CD14-positive monocyte (primary cell): ENCODE measurements at regions not wholly inside any gene's neighbourhood (a gene's known extent, or its start where the extent isn't known, plus 50 kb on each side); places are given as distances from the start of the nearest gene placed in this dataset.

Source experiments
- DNase-seq, 3 donors: peaks; one replicate each; pipeline ENCODE4 v3.0.0-alpha.2; 2011 to 2022
- H2AFZ ChIP-seq: 2 replicates; pipeline ENCODE4 v1.6.0; 2012; ENCODE audit warnings: mild to moderate bottlenecking, low read depth, low read length, inconsistent platforms; ENCODE audit not compliant: insufficient read depth, poor library complexity, severe bottlenecking
- H3K27ac ChIP-seq, 2 donors: 1 replicate in 1 of 2; 2 replicates in 1 of 2; pipeline ENCODE4 v1.5.1; 2012 to 2013; ENCODE audit warnings: low read length in 2 of 2, control low read depth in 1 of 2, inconsistent platforms in 1 of 2, low read depth in 1 of 2, mild to moderate bottlenecking in 1 of 2
- H3K27me3 ChIP-seq, 2 donors: one replicate each; pipeline versions ENCODE4 v1.6.0 to v1.6.1; 2011 to 2013; ENCODE audit warnings: low read length in 2 of 2; ENCODE audit not compliant: control insufficient read depth in 2 of 2, insufficient read depth in 2 of 2
- H3K36me3 ChIP-seq, 2 donors: replicated peaks in 1 of 2; 1 replicate in 1 of 2; 2 replicates in 1 of 2; pipeline versions ENCODE4 v1.5.1 to v1.6.1; 2012 to 2013; ENCODE audit warnings: low read length in 2 of 2, control low read depth in 1 of 2, inconsistent platforms in 1 of 2, mild to moderate bottlenecking in 1 of 2; ENCODE audit not compliant: insufficient read depth in 2 of 2, control insufficient read depth in 1 of 2
- H3K4me1 ChIP-seq, 2 donors: 1 replicate in 1 of 2; 2 replicates in 1 of 2; pipeline versions ENCODE4 v1.5.1 to v1.6.1; 2012 to 2013; ENCODE audit warnings: low read length in 2 of 2, control low read depth in 1 of 2, inconsistent platforms in 1 of 2, mild to moderate bottlenecking in 1 of 2, moderate library complexity in 1 of 2; ENCODE audit not compliant: insufficient read depth in 2 of 2, control insufficient read depth in 1 of 2
- H3K4me2 ChIP-seq: replicated peaks from 2 replicates; pipeline ENCODE3; 2012; ENCODE audit warnings: low read length, moderate library complexity, mild to moderate bottlenecking; ENCODE audit not compliant: poor library complexity, severe bottlenecking; ENCODE audit errors: extremely low read depth
- H3K4me3 ChIP-seq, 3 experiments: fragments of 200-600 bp in 1 of 3; sonication (generic) in 1 of 3; replicated peaks in 1 of 3; 1 replicate in 2 of 3; 2 replicates in 1 of 3; pipeline ENCODE4 v1.5.1; 2011 to 2013; ENCODE audit warnings: low read length in 3 of 3, mild to moderate bottlenecking in 3 of 3, control low read depth in 2 of 3, low read depth in 2 of 3, inconsistent platforms in 1 of 3, moderate library complexity in 1 of 3
- H3K79me2 ChIP-seq: 2 replicates; pipeline ENCODE4 v1.6.0; 2012; ENCODE audit warnings: mild to moderate bottlenecking, control low read depth, inconsistent platforms, low read length, moderate library complexity; ENCODE audit not compliant: insufficient read depth
- H3K9ac ChIP-seq: 2 replicates; pipeline ENCODE4 v1.6.0; 2017; ENCODE audit warnings: low read length, mild to moderate bottlenecking; ENCODE audit not compliant: insufficient read depth, poor library complexity, severe bottlenecking
- H3K9me3 ChIP-seq, 2 donors: replicated peaks in 1 of 2; 1 replicate in 1 of 2; 2 replicates in 1 of 2; pipeline versions ENCODE4 v1.5.1 to v1.6.1; 2012 to 2013; ENCODE audit warnings: low read length in 2 of 2, control low read depth in 1 of 2; ENCODE audit not compliant: control insufficient read depth in 1 of 2, insufficient read depth in 1 of 2
- H4K20me1 ChIP-seq: 2 replicates; pipeline ENCODE4 v1.6.0; 2012; ENCODE audit warnings: mild to moderate bottlenecking, low read length, control low read depth, moderate library complexity; ENCODE audit not compliant: insufficient read depth
- H3K27ac Mint-ChIP-seq, 7 donors: one replicate each; pipeline ENCODE4 v1.8.0; 2020; ENCODE audit warnings: mild to moderate bottlenecking in 7 of 7, mixed read lengths in 7 of 7, moderate library complexity in 6 of 7, inconsistent platforms in 2 of 7
- H3K27me3 Mint-ChIP-seq, 3 donors: one replicate each; pipeline ENCODE4 v1.8.0; 2021 to 2022; ENCODE audit warnings: low read depth in 3 of 3, mild to moderate bottlenecking in 3 of 3, mixed read lengths in 3 of 3, moderate library complexity in 3 of 3, inconsistent platforms in 1 of 3
- H3K36me3 Mint-ChIP-seq, 2 donors: one replicate each; pipeline ENCODE4 v1.8.0; 2020; ENCODE audit warnings: mixed read lengths in 2 of 2, inconsistent platforms in 1 of 2, mild to moderate bottlenecking in 1 of 2
- H3K4me1 Mint-ChIP-seq: one replicate; pipeline ENCODE4 v1.8.0; 2020; ENCODE audit warnings: mild to moderate bottlenecking, mixed read lengths
- H3K4me3 Mint-ChIP-seq, 2 donors: one replicate each; pipeline ENCODE4 v1.8.0; 2020; ENCODE audit warnings: mild to moderate bottlenecking in 2 of 2, mixed read lengths in 2 of 2, moderate library complexity in 1 of 2
- H3K9me3 Mint-ChIP-seq, 7 donors: one replicate each; pipeline ENCODE4 v1.8.0; 2020 to 2022; ENCODE audit warnings: mixed read lengths in 7 of 7, mild to moderate bottlenecking in 6 of 7, moderate library complexity in 6 of 7, inconsistent platforms in 2 of 7
- CTCF ChIP-seq: fragments of 200-600 bp; IDR thresholded peaks from one replicate; pipeline ENCODE4 v1.8.0; 2022; ENCODE audit warnings: antibody characterized with exemption, mild to moderate bottlenecking
- WGBS: methylation state at CpG from one replicate; pipeline ENCODE4 v1.1.5; 2013; ENCODE audit warnings: missing lambda C conversion rate; ENCODE audit not compliant: insufficient coverage; 5-methylcytosine and 5-hydroxymethylcytosine counted together
- intact Hi-C, 2 donors: fragments of 100-400 bp; cut with micrococcal nuclease; formaldehyde crosslinking; loops; one replicate each; pipeline versions ENCODE4 v1.15.0 to v1.15.1; 2023

- 90% methylated on average over 2 of the region's 7 CpGs for WGBS
- H3K27ac Mint-ChIP-seq = no peak overlapping the region
Measured at GRCh38 chr9:80951675-80952074, 737.7 kb downstream of the TLE1 start.

GRCh38 chr9:80948876-80949275 lies 740.5 kb downstream of the TLE1 start:
- Mint-ChIP-seq H3K4me1 (no peaks in the 10 kb centered on the region), H3K4me3 (no peak overlapping the region), H3K27ac (no peak overlapping the region), H3K36me3 (no peaks in the 10 kb centered on the region), H3K27me3 (no peaks in the 10 kb centered on the region), H3K9me3 (peaks cover 0 to 4% (median 2%) of the 10 kb centered on the region in 7 donors)
- no peak overlapping the region for H3K9ac ChIP-seq
- H3K79me2 ChIP-seq = no peaks in the 10 kb centered on the region
- H2AFZ ChIP-seq = no peak overlapping the region
- no peaks in the 10 kb centered on the region for H3K27me3 ChIP-seq
- no peaks in the 10 kb centered on the region for H4K20me1 ChIP-seq
- intact Hi-C loops = no loop called here
- no peak overlapping the region for H3K4me3 ChIP-seq
- no peak overlapping the region for H3K27ac ChIP-seq
- TF ChIP-seq CTCF = no peak
- no peaks in the 10 kb centered on the region for H3K36me3 ChIP-seq
- no peak overlapping the region for H3K4me2 ChIP-seq
- 100% methylated on average over 1 of the region's 4 CpGs for WGBS
- no peak for DNase-seq
- no peaks in the 10 kb centered on the region for H3K4me1 ChIP-seq
- peaks cover 2 to 5% of the 10 kb centered on the region in 2 donors for H3K9me3 ChIP-seq

More at GRCh38 chr9:80951675-80952074, 737.7 kb downstream of the TLE1 start:
- H3K9ac ChIP-seq = no peak overlapping the region
- no peak for DNase-seq
- Mint-ChIP-seq H3K27me3 (no peaks in the 10 kb centered on the region), H3K4me3 (no peak overlapping the region), H3K9me3 (peaks cover 0 to 6% (median 2%) of the 10 kb centered on the region in 7 donors), H3K36me3 (no peaks in the 10 kb centered on the region), H3K4me1 (no peaks in the 10 kb centered on the region)
- peaks cover 2 to 5% of the 10 kb centered on the region in 2 donors for H3K9me3 ChIP-seq
- no peaks in the 10 kb centered on the region for H4K20me1 ChIP-seq
- no peak overlapping the region for H2AFZ ChIP-seq
- H3K27ac ChIP-seq = no peak overlapping the region
- intact Hi-C loops = no loop called here
- no peak overlapping the region for H3K4me3 ChIP-seq
- H3K4me2 ChIP-seq = no peak overlapping the region
- no peak for TF ChIP-seq CTCF
- H3K4me1 ChIP-seq = no peaks in the 10 kb centered on the region
- H3K27me3 ChIP-seq = no peaks in the 10 kb centered on the region
- no peaks in the 10 kb centered on the region for H3K79me2 ChIP-seq
- no peaks in the 10 kb centered on the region for H3K36me3 ChIP-seq
